GM21423 (cell line): ENCODE measurements at regions not wholly inside any gene's neighbourhood (a gene's known extent, or its start where the extent isn't known, plus 50 kb on each side); places are given as distances from the start of the nearest gene placed in this dataset.
"Not testable (repeated sequence)": the region's sequence is repeated elsewhere in the genome, so short reads cannot be mapped to it uniquely, and the experiment has no call there.

Experiments used
- ATAC-seq: cut with Tn5 transposase; IDR thresholded peaks from one replicate; pipeline ENCODE4 v1.9.1; 2021; ENCODE audit warnings: mild to moderate bottlenecking, moderate library complexity; ENCODE audit not compliant: unreplicated experiment

DNA sequence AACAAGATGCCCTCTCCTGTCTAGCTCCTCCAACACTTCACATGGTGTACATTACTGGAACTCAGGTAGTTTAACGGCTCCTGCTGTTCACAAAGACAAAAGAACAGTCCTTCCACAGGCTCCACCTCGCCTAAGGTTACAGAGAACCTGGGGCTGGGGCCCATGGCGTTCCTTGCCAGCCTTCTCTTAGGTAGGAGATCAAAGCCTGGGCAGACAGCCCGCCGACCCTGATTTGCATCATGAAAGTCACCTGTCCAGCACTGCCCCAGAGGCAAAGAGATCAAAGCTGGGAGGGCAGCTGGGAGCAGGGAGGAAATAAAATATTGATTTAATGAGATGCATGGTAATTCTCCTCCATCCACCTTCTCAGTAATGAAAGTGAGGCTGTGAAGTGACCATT is 115.0 kb upstream of the SLIT3 start:
- ATAC-seq: no peak

GRCh38 chr5:169415371-169415770 is 114.4 kb upstream of the SLIT3 start:
- ATAC-seq: no peak

- ATAC-seq: no peak
These were observed 112.5 kb upstream of the SLIT3 start for GRCh38 chr5:169413416-169413815.

DNA sequence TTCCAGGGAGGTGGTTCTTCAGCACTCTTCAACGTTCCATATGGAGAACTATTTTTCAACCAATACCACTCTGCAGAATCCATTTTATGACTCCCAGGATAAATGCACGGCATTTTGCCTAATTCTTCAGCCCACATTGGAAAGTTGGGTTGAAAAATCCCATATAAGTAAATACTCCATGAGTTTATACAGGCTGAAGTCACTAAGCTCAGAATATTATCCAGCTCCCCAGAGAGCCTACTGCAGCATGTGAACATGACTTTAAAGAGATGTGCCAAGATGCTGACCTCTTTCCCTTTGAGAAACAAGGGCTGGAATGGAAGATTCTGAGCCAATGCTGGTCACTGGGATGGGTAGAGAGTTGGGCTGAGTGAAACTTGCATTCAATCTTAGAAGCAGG is 111.9 kb upstream of the SLIT3 start:
- no peak for ATAC-seq

GRCh38 chr5:169411786-169412430 is 111.0 kb upstream of the SLIT3 start:
- ATAC-seq: no peak

GRCh38 chr5:169410996-169411783 is 110.3 kb upstream of the SLIT3 start:
- ATAC-seq: no peak

DNA sequence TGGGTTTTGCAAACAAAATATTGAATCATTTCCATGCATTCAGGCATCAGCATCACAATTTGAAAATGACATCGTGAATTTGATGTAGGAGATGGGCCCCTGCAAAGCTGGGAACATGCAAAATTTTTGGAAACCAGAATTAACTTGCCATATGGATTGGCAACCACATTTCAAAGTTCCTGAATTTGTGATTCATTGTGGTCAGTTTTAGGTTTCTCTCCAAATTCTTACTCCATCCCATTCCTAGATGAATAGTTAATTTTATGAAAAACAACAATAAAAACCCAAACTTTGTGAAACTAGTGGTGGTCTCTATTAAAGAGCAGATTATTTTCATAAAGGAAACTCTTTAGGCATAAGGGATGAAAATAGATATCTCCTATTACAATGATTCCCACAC is 107.8 kb upstream of the SLIT3 start:
- ATAC-seq: no peak

- ATAC-seq: no peak
These were observed 107.2 kb upstream of the SLIT3 start for GRCh38 chr5:169408171-169408570.

GRCh38 chr5:169404223-169404622 is 103.3 kb upstream of the SLIT3 start:
- no peak for ATAC-seq

- ATAC-seq: no peak
These were observed 97.6 kb upstream of the SLIT3 start for GRCh38 chr5:169398515-169398914.

DNA sequence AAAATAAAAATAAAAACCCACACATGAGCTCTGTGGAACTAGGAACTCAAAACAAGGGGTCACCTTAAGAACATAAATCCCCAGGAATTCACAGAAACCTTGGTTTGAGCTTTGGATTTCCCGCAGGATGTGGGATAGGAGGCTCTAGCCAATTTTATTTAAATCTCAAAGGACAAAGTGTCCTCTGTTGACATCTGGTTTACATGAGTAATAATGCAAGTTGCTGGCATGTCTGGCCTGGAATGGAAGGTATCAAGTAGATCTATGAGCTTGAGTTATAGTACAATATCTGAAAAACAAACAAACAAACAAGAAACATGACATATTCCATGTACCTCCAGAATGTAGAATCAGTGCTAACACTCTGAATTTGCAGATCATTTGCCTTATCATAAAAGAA is 94.2 kb upstream of the SLIT3 start:
- no peak for ATAC-seq

DNA sequence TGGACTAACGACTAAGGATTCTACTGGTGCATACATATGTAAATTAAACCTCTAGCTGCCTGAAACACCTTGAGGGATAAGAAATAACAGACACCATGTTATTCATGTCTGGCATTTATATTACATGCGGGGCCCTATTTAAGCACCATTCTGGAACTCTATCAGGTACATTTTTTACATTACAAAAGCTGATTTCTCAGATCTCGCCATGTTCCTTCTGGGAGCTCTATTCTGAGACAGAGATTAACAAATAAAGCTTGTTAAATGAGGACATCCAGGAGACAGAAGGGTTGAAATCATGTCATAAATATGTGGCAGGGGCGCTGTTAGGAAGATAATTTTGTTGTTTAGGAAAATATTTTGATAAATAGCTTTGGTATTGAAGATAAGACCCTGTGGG is 93.4 kb upstream of the SLIT3 start:
- no peak for ATAC-seq

- no peak for ATAC-seq
These were observed 93.0 kb upstream of the SLIT3 start for GRCh38 chr5:169393907-169394306.

DNA sequence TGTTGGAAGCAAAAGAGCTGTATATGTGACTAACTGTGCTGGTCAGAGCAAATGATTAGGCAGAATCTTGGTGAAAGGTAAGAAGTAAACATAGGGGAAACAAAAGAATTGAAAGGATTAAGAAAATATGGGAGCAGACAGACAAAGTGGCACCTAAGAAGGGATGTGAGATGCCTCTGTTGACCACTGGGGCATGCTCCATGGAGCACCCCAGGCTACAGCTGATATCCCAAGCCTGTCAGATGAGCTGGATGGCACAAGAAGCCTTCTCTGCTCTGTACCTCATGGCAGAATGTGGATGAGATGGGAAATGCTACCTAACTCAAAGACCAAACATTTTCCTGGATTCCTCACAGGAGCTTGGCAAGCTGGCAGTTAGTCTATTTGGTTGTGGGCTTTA is 89.3 kb upstream of the SLIT3 start:
- ATAC-seq: no peak

DNA sequence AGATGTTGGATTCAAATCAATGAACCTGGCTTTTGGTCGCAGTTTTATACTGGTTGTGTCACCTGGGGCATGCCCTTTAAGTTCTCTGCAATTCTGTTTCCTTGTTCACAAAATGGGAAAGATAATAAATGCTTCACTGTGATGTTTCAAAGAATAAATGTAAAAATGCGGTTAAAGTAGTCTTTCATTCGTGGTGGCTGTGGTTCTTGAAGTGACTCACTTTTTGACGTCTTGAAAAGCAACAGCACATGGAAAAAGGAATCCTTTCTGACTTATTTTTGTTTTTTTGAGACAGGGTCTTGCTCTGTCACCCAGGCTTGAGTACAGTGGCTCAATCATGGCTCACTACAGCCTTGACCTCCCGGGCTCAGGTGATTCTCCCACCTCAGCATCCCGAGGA is 88.4 kb upstream of the SLIT3 start:
- no peak for ATAC-seq

- ATAC-seq: no peak
These were observed 84.7 kb upstream of the SLIT3 start for GRCh38 chr5:169385636-169386035.

GRCh38 chr5:169384661-169385060 is 83.7 kb upstream of the SLIT3 start:
- ATAC-seq: no peak

DNA sequence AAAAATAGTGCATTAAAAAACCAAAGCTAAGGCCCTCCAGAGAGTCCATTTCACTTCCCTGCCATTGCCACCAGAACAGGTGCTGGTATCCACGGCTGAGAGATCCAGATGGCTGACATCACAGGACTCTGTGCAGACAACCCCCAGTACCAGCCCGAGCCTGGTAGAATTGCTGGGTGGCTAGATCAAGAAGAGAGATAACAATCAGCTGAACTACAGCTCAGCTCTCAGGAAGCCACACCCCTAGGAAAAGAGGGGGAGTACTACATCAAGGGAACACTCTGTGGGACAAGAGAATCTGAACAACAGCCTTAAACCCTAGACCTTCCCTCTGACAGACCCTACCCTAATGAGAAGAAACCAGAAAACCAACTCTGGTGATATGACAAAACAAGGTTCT is 73.8 kb upstream of the SLIT3 start:
- no peak for ATAC-seq

GRCh38 chr5:169374111-169374510 is 73.2 kb upstream of the SLIT3 start:
- ATAC-seq: no peak

- not testable (repeated sequence) for ATAC-seq
These were observed 70.9 kb upstream of the SLIT3 start for GRCh38 chr5:169371801-169372200.

DNA sequence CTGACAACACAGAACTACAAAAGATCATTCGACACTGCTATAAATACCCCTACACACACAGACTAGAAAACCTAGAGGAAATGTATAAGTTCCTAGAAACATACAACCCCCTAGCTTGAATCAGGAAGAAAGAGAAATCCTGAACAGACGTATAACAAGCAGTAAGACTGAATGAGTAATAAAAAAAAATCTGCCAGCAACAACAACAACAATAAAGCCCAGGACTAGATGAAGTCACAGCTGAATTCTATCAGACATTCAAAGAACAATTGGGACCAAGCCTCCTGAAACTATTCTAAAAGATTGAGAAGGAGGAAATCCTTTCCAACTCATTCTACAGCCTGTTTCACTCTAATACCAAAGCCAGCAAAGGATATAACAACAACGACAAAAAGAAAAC is 68.2 kb upstream of the SLIT3 start:
- ATAC-seq: no peak

DNA sequence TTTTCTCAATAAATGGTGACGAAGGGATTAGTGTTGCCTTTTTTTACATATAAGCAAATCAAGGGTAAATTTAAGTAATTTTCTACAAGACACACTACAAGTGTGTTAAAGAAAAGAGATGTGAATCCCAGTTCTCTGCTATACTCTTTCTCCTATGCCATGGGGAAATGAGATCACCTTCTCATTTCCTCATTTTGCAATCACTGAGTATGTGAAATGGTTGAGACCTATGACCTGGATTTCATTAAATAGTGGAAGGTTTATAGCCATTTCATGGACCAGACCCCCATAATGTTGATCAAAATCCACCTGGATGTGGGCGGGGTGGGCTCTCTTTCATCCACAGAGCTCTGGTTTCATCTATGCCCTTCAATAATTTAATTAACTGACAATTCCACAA is 66.9 kb upstream of the SLIT3 start:
- no peak for ATAC-seq

DNA sequence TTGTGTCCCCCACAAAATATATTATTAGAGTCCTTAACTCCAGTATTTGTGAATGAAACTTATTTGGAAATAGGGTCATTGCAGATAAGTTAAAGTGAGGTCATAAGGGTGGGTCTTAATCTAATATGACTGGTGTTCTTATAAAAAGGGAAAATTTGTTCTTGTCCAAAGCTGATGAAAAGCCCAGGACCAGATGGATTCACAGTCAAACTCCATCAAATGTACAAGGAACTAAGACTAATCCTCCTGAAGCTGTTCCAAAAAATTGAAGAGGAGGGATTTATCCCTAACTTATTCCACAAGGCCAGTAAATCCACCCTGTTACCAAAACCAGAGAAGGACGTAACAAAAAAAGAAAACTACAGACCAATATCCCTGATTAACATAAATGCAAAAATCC is 56.4 kb upstream of the SLIT3 start:
- no peak for ATAC-seq
